Left kidney (tissue), 1 donor: ENCODE measurements at regions not wholly inside any gene's neighbourhood (a gene's known extent, or its start where the extent isn't known, plus 50 kb on each side); places are given as distances from the start of the nearest gene placed in this dataset.

Experiments used
- DNase-seq: peaks from one replicate; pipeline ENCODE4 v3.0.0-alpha.2; 2013

- no peak for DNase-seq
These were observed 527.5 kb downstream of the INHBA start for GRCh38 chr7:41175435-41175834.

- no peak for DNase-seq
These were observed 528.4 kb downstream of the INHBA start for GRCh38 chr7:41174521-41174920.

- DNase-seq: no peak
These were observed 532.4 kb downstream of the INHBA start for GRCh38 chr7:41170466-41170865.

GRCh38 chr7:41169317-41169716 is 533.6 kb downstream of the INHBA start:
- no peak for DNase-seq

- DNase-seq: no peak
These were observed 535.1 kb downstream of the INHBA start for GRCh38 chr7:41167836-41168235.

- no peak for DNase-seq
These were observed 538.5 kb downstream of the INHBA start for GRCh38 chr7:41164440-41164839.

DNA sequence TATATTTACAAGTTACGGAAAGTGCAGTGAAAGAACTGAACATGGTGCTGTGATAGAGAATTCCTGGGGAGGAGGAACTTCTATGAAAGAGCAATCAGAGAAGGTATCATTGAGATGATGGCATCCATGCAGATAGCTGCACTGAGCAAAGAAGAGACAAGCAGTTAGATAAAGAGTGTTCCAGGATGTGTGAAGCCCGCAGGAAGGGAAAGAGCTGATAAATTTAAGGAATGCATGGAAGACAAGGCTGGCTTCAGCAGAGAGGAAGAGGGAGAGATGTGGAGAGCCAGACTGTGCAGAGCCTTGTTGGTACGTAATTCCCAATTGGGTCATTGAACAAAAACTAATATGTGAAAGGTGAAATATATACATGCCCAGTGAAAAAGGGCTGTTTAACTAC is 538.9 kb downstream of the INHBA start:
- DNase-seq: no peak

DNA sequence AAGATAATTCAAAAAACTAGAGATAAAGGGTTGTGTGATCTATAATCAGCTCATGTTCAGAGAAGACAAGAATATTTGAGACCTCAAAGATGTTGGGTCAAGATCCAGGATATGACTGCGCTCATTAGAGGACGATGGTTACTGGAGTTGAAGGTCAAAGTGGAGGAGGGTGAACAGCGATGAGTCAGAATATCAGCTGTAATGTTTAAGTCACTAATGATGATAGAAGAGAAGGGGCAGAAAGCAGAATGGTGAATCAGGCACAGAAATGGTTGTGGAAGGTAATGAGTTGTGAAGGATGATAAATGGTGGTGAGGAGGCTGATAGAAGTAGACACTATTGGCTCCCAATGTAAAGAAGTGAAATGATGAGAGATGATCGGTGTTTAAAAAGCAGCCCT is 540.3 kb downstream of the INHBA start:
- no peak for DNase-seq

GRCh38 chr7:41161041-41161587 is 541.8 kb downstream of the INHBA start:
- no peak for DNase-seq

GRCh38 chr7:41156268-41156667 is 546.6 kb downstream of the INHBA start:
- no peak for DNase-seq

- DNase-seq: no peak
These were observed 549.6 kb downstream of the INHBA start for GRCh38 chr7:41153268-41153667.

GRCh38 chr7:41152179-41152678 is 550.7 kb downstream of the INHBA start:
- DNase-seq: no peak

GRCh38 chr7:41149576-41149975 is 553.3 kb downstream of the INHBA start:
- DNase-seq: no peak

DNA sequence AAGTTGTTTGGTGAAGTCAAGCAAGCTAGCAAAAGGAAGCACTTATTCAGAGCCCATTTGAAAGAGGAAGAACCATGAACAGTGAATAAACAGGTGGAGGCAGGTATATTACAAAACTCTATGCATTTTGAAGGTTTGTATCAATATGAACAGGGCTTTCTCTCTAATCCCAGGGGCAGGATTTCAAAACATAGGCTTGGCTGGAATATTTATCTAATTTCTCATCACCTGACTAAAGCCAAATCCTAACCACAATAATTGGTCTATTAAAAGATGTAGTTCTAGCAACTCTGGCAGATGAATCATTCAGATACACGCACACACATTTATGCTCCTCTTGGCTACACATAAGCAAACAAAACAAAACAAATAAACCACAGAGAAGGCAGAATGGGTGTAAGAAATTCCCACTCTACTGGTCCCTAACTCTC is 554.4 kb downstream of the INHBA start:
- DNase-seq: no peak

- no peak for DNase-seq
These were observed 555.0 kb downstream of the INHBA start for GRCh38 chr7:41147606-41148485.

DNA sequence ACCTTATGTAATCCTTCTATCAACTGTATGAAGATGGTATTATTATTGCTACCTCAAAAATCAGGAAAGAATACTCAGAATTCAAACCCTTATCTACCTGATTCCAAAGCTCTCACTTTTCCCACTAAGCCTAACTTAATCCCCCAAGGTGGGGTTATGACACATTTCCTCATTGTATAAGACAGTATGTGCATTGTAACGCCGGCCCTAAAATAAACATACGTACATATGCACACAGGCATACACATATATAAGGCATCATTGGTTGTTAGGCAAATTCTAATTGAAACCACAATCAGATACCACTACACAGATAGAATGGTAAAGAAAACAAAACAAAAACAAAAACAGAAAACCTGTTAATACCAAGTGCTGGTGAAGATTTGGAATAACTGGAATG is 556.5 kb downstream of the INHBA start:
- no peak for DNase-seq

DNA sequence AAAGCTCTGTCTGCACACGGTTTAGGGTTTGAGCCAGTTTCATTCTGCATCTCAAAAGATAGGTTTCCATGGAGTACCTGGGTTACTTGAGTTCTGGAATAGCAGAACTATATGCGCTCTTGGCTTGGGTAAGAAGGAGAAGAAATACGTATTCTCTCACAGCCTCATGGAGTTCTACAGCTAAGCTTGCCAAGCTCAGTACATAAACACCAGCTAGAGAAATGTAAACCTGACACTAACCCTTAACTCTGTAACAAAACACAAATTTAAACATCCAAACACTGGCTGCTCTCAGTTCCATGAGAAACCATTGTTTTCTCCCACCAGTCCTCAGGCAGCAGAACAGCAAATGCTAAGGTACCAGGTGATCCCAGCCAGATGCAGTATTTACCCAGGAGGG is 557.2 kb downstream of the INHBA start:
- DNase-seq: no peak

DNA sequence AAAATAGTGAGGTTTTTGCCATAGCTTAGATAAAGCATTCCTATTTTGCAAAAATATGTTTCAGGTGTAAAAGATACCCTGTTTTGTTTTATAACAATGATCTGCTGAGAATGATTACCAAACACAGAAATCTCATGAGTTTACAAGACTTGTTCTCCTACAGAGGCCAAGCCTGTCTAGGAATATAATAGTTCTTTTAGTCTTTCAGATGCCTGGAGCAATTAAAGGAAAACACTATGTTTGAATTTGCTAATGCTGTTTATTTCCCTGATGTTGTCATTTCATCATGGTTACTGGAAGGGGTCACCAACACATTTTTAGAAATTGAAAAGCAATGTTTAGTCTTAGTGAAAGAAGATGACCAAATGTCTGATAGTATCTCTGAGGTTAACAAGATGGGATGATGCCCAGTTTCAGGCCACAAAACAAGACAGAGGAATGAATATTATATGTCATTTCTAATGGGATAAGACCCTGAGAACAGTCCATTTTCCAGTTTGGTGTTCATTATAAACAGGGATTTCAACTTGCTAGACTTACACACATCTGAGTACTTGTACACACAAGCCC is 559.9 kb downstream of the INHBA start:
- DNase-seq: no peak

DNA sequence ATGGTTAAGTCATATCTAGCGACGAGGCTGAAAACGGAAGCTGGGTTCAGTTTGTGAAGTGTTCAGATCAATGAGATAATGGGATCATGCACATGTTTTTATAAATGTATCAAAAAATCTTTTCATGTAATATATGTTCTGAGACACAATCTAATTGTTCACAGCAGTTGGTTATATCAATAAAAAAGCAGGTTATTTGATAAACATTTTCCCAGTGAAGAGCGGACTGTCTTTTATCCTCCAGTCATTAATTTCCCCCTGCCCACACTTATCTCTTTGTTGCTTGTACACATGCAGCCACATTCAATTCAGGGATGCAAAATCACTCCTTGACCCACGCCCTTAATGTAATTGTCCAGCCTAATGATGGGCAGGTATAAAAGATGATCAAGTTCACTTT is 563.1 kb downstream of the INHBA start:
- no peak for DNase-seq

DNA sequence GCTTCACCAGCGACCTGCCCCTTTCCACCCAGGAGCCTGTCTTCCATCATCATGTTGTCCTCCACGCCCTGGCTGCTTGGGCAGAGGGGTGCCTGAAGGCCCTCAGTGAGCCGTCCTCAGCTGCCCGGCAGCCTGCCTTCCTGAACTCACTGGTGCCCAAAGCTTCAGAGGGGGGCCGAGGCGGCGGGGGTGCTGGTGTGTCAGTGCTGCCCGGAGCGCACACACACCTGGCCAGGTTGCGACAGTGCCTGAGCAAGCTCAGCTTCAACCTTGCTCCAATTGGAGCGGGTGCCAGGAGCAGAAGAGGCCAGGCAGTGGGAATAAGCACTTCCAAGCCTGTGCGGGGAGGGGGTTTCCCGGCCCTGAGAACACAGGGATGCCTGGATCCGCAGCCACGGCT is 566.3 kb downstream of the INHBA start:
- DNase-seq: no peak

GRCh38 chr7:41135511-41135910 is 567.4 kb downstream of the INHBA start:
- no peak for DNase-seq

DNA sequence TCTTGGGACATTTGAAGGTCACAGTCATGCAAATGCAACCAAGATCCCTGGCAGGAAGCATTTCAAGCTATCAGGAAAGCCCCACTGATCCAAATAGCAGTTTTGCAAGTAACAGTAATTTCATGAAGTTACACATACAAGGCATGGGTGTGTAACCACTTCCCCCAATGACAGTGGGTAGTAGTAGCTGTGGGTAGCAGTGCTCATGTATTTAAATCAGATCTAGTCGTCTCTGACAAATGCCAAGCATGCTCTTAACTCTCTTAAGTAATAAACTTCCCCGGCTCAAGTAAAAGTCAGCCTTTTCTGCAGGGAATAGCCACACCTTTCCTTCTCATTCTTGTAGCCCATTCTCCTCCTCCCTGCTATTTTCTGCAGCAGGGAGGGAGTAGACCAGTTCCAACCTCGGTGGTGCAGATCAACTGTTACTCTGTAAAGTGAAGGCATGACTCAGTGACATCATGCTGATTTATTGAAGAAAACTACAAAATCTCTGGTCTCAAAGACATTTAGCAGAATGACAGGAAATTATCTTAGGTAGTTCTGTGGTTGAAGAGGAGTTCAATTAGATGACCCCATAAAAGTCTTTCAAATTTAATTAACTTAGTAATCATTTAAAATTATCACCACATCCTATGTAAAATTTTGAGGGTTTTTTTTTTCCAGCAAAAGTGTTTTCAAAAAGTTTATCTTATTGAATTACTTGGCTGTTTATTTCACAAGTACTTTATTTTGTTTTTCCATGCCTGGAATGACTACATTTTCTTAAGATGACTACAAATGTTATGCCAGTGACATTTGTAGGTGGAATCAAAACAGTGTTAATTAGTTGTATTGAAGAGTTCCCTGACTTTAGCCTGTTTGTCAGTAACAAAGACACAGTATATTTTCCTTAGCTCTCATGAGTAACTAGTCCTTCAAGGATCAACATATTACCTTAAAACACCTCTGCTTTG is 568.3 kb downstream of the INHBA start:
- no peak for DNase-seq
